A673 (cell line): ENCODE measurements at regions not wholly inside any gene's neighbourhood (a gene's known extent, or its start where the extent isn't known, plus 50 kb on each side); places are given as distances from the start of the nearest gene placed in this dataset.

Experiments
- BruUV-seq: library from RNA; stranded (reverse); fragments of 400-500 nt; replicated peaks from 2 replicates; lab custom pipeline; 2021; lab: Mats Ljungman, UMichigan
- CTCF ChIA-PET: fragments of 300-600 bp; sonication (Branson Sonifier 250); formaldehyde crosslinking; loops from one replicate; lab custom pipeline; 2022; ENCODE audit warnings: antibody characterized with exemption; lab: Charles Lee
- POLR2A ChIA-PET: fragments of 300-600 bp; sonication (Branson Sonifier 250); formaldehyde crosslinking; loops from one replicate; lab custom pipeline; 2022; ENCODE audit warnings: antibody characterized with exemption; ENCODE audit not compliant: low non-redundant PET; lab: Charles Lee
- DNase-seq: peaks from one replicate; pipeline ENCODE4 v3.0.0-alpha.2; 2015; ENCODE audit warnings: low spot score
- H3K27ac ChIP-seq: fragments of 200-600 bp; sonication (generic); 2 replicates; pipeline ENCODE4 v1.5.1; 2016; ENCODE audit warnings: mixed run types, low read depth, mild to moderate bottlenecking, mixed read lengths, antibody characterized with exemption, low read length; ENCODE audit not compliant: poor library complexity, severe bottlenecking
- H3K27me3 ChIP-seq: fragments of 200-600 bp; sonication (generic); replicated peaks from 2 replicates; pipeline ENCODE4 v1.6.1; 2017; ENCODE audit warnings: mixed run types, low read depth, mild to moderate bottlenecking, mixed read lengths, antibody characterized with exemption, low read length; ENCODE audit not compliant: insufficient read depth, poor library complexity
- H3K36me3 ChIP-seq: fragments of 200-600 bp; sonication (generic); 2 replicates; pipeline ENCODE4 v1.6.1; 2016; ENCODE audit warnings: mixed run types, mild to moderate bottlenecking, mixed read lengths, antibody characterized with exemption, low read length; ENCODE audit not compliant: insufficient read depth, poor library complexity, severe bottlenecking
- H3K4me1 ChIP-seq: fragments of 200-600 bp; sonication (generic); 2 replicates; pipeline ENCODE4 v1.6.1; 2017; ENCODE audit warnings: mixed run types, mild to moderate bottlenecking, mixed read lengths, antibody characterized with exemption, low read length; ENCODE audit not compliant: insufficient read depth, poor library complexity, severe bottlenecking
- H3K4me3 ChIP-seq: fragments of 200-600 bp; sonication (generic); 2 replicates; pipeline ENCODE4 v1.5.1; 2016; ENCODE audit warnings: low read depth, mixed run types, mild to moderate bottlenecking, mixed read lengths, low read length; ENCODE audit not compliant: poor library complexity, severe bottlenecking
- H3K9me3 ChIP-seq: fragments of 200-600 bp; sonication (generic); 2 replicates; pipeline ENCODE4 v1.6.1; 2016; ENCODE audit warnings: mixed run types, low read depth, mild to moderate bottlenecking, mixed read lengths, antibody characterized with exemption, low read length; ENCODE audit not compliant: poor library complexity, severe bottlenecking
- EZH2 ChIP-seq: fragments of 200-600 bp; sonication (generic); IDR thresholded peaks from 2 replicates; pipeline ENCODE4 v1.6.1; 2017; ENCODE audit warnings: borderline replicate concordance, low read depth, mild to moderate bottlenecking, mixed read lengths, antibody characterized with exemption, low read length; ENCODE audit not compliant: poor library complexity, severe bottlenecking
- intact Hi-C: fragments of 100-400 bp; cut with micrococcal nuclease; formaldehyde crosslinking; loops from one replicate; pipeline ENCODE4 v1.10.0; 2022; ENCODE audit not compliant: unreplicated experiment
- TF ChIP-seq, protein P1 (sequence below): fragments of 300-800, 200-600 bp; sonication (generic); conservative IDR thresholded peaks from 2 replicates; pipeline ENCODE4 v1.5.1; 2017; ENCODE audit warnings: low read depth, mild to moderate bottlenecking, antibody characterized with exemption, low read length, moderate library complexity, mixed read lengths

- intact Hi-C loops: no loop called here
- no peak overlapping the region for H3K27ac ChIP-seq
- no peaks in the 10 kb centered on the region for H3K9me3 ChIP-seq
- POLR2A ChIA-PET: no interaction called here
- BruUV-seq: no TSS peak
- no peaks in the 10 kb centered on the region for H3K4me1 ChIP-seq
- H3K4me3 ChIP-seq: no peak overlapping the region
- no peak for DNase-seq
- CTCF ChIA-PET: no interaction called here
- no peaks in the 10 kb centered on the region for H3K36me3 ChIP-seq
- no peaks in the 10 kb centered on the region for H3K27me3 ChIP-seq
- TF ChIP-seq, protein P1, sequence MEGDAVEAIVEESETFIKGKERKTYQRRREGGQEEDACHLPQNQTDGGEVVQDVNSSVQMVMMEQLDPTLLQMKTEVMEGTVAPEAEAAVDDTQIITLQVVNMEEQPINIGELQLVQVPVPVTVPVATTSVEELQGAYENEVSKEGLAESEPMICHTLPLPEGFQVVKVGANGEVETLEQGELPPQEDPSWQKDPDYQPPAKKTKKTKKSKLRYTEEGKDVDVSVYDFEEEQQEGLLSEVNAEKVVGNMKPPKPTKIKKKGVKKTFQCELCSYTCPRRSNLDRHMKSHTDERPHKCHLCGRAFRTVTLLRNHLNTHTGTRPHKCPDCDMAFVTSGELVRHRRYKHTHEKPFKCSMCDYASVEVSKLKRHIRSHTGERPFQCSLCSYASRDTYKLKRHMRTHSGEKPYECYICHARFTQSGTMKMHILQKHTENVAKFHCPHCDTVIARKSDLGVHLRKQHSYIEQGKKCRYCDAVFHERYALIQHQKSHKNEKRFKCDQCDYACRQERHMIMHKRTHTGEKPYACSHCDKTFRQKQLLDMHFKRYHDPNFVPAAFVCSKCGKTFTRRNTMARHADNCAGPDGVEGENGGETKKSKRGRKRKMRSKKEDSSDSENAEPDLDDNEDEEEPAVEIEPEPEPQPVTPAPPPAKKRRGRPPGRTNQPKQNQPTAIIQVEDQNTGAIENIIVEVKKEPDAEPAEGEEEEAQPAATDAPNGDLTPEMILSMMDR: no peak
- no peak for TF ChIP-seq EZH2
Measured at GRCh38 chr17:78291944-78292910, 60.8 kb downstream of the TMEM235 start.

DNA sequence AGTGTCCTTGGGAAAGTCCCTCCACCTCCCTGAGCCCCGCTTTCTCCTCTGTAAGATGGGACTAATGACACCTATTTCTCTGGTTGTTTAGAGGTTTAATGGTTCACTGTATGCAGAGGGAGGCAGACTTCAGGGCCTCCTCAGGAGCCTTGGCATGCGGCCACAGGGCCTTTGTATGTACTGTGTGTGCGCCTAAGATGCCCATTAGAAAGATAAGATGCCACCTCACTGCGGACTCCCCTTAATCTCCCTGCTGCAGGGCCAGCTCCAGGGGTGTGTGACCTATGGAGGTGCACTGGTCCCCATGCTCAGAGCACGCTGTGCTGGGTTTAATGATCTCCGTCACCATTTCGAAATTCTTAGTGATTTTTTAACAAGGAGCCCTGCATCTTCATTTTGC, 59.3 kb downstream of the TMEM235 start:
- no peak overlapping the region for H3K27ac ChIP-seq
- no TSS peak for BruUV-seq
- intact Hi-C loops: no loop called here
- H3K36me3 ChIP-seq: no peaks in the 10 kb centered on the region
- TF ChIP-seq, protein P1: no peak
- TF ChIP-seq EZH2: no peak
- H3K4me3 ChIP-seq: no peak overlapping the region
- no peaks in the 10 kb centered on the region for H3K9me3 ChIP-seq
- ChIA-PET POLR2A (no interaction called here), CTCF (no interaction called here)
- no peak for DNase-seq
- H3K27me3 ChIP-seq: no peaks in the 10 kb centered on the region
- H3K4me1 ChIP-seq: no peaks in the 10 kb centered on the region
